ENCODE measurements at regions not wholly inside any gene's neighbourhood (a gene's known extent, or its start where the extent isn't known, plus 50 kb on each side); places are given as distances from the start of the nearest gene placed in this dataset.

GRCh38 chr13:82822935-82823334, 1059.3 kb downstream of the SLITRK1 start:
- DNase-seq (ENCODE audit: low read depth, low spot score) = no peak

- no peak for DNase-seq (ENCODE audit: low read depth, low spot score)
Measured at GRCh38 chr13:82817133-82817532, 1065.1 kb downstream of the SLITRK1 start.

GRCh38 chr13:82815791-82816190, 1066.5 kb downstream of the SLITRK1 start:
- DNase-seq (ENCODE audit: low read depth, low spot score) = no peak

- no peak for DNase-seq (ENCODE audit: low read depth, low spot score)
Measured at GRCh38 chr13:82803341-82803740, 1078.9 kb downstream of the SLITRK1 start.

GRCh38 chr13:82802528-82802927, 1079.7 kb downstream of the SLITRK1 start:
- no peak for DNase-seq (ENCODE audit: low read depth, low spot score)

- no peak for DNase-seq (ENCODE audit: low read depth, low spot score)
Measured at GRCh38 chr13:82800391-82800790, 1081.9 kb downstream of the SLITRK1 start.

- no peak for DNase-seq (ENCODE audit: low read depth, low spot score)
Measured at GRCh38 chr13:82797876-82798275, 1084.4 kb downstream of the SLITRK1 start.

- DNase-seq (ENCODE audit: low read depth, low spot score) = no peak
Measured at GRCh38 chr13:82791035-82791434, 1091.2 kb downstream of the SLITRK1 start.

GRCh38 chr13:82772816-82773215, 1109.5 kb downstream of the SLITRK1 start:
- no peak for DNase-seq (ENCODE audit: low read depth, low spot score)

GRCh38 chr13:82766732-82767321, 1115.4 kb downstream of the SLITRK1 start:
- DNase-seq (ENCODE audit: low read depth, low spot score) = no peak

- DNase-seq (ENCODE audit: low read depth, low spot score) = no peak
Measured at GRCh38 chr13:82758044-82758443, 1124.2 kb downstream of the SLITRK1 start.

- DNase-seq (ENCODE audit: low read depth, low spot score) = no peak
Measured at GRCh38 chr13:82751206-82751605, 1131.1 kb downstream of the SLITRK1 start.

GRCh38 chr13:82749551-82749950, 1132.7 kb downstream of the SLITRK1 start:
- DNase-seq (ENCODE audit: low read depth, low spot score) = no peak

GRCh38 chr13:82747958-82748357, 1134.3 kb downstream of the SLITRK1 start:
- no peak for DNase-seq (ENCODE audit: low read depth, low spot score)

- no peak for DNase-seq (ENCODE audit: low read depth, low spot score)
Measured at GRCh38 chr13:82747291-82747690, 1135.0 kb downstream of the SLITRK1 start.

- no peak for DNase-seq (ENCODE audit: low read depth, low spot score)
Measured at GRCh38 chr13:82740442-82740841, 1141.8 kb downstream of the SLITRK1 start.

- no peak for DNase-seq (ENCODE audit: low read depth, low spot score)
Measured at GRCh38 chr13:82739881-82740280, 1142.4 kb downstream of the SLITRK1 start.

- DNase-seq (ENCODE audit: low read depth, low spot score) = no peak
Measured at GRCh38 chr13:82729401-82729800, 1152.9 kb downstream of the SLITRK1 start.

- no peak for DNase-seq (ENCODE audit: low read depth, low spot score)
Measured at GRCh38 chr13:82720986-82721385, 1161.3 kb downstream of the SLITRK1 start.

GRCh38 chr13:82719987-82720386, 1162.3 kb downstream of the SLITRK1 start:
- no peak for DNase-seq (ENCODE audit: low read depth, low spot score)

- no peak for DNase-seq (ENCODE audit: low read depth, low spot score)
Measured at GRCh38 chr13:82717249-82717648, 1165.0 kb downstream of the SLITRK1 start.

- DNase-seq (ENCODE audit: low read depth, low spot score) = no peak
Measured at GRCh38 chr13:82713687-82714405, 1168.4 kb downstream of the SLITRK1 start.

GRCh38 chr13:82702513-82702912, 1179.8 kb downstream of the SLITRK1 start:
- DNase-seq (ENCODE audit: low read depth, low spot score) = no peak
